Left cardiac atrium (tissue), 4 donors: ENCODE measurements at regions not wholly inside any gene's neighbourhood (a gene's known extent, or its start where the extent isn't known, plus 50 kb on each side); places are given as distances from the start of the nearest gene placed in this dataset.

Source experiments
- ATAC-seq, 2 donors: fragments of 200-7000 bp; cut with Tn5 transposase; one replicate each; pipeline ENCODE4 v1.9.1; 2020; ENCODE audit warnings: mild to moderate bottlenecking in 2 of 2, moderate library complexity in 2 of 2
- DNase-seq: peaks from one replicate; pipeline ENCODE4 v3.0.0-alpha.2; 2020
- intact Hi-C, 2 donors: fragments of 100-400 bp; cut with DNase I; formaldehyde crosslinking; loops; one replicate each; pipeline versions ENCODE4 v1.14.1 to v1.15.1; 2022 to 2023
- donor health status: DM: no; HTN: yes; CAD: no.
- donor health status: DM: no; HTN: yes; CAD: no; lungs with severe emphysema.
- donor health status: DM: yes; HTN: yes; CAD: no.
- donor health status: Dilated cardiomyopathy.

- DNase-seq (no peak), ATAC-seq (no peak)
- intact Hi-C loops = no loop called here
Observed at GRCh38 chr2:122132147-122132691, 376.8 kb downstream of the TSN start.

- DNase-seq (no peak), ATAC-seq (no peak)
- intact Hi-C loops = no loop called here
Observed at GRCh38 chr2:122135021-122135937, 379.8 kb downstream of the TSN start.

GRCh38 chr2:122136056-122136455 is 380.6 kb downstream of the TSN start:
- ATAC-seq = no peak
- intact Hi-C loops = no loop called here

GRCh38 chr2:122138561-122138960 is 383.1 kb downstream of the TSN start:
- intact Hi-C loops = no loop called here
- DNase-seq (no peak), ATAC-seq (no peak)

More at GRCh38 chr2:122136056-122136455, 380.6 kb downstream of the TSN start:
- no peak for DNase-seq

- DNase-seq (no peak), ATAC-seq (no peak)
- intact Hi-C loops = no loop called here
Observed at GRCh38 chr2:122139739-122140420, 384.4 kb downstream of the TSN start.

GRCh38 chr2:122144884-122145283 is 389.4 kb downstream of the TSN start:
- intact Hi-C loops = no loop called here
- ATAC-seq = no peak
- DNase-seq = no peak

GRCh38 chr2:122145856-122146255 is 390.4 kb downstream of the TSN start:
- DNase-seq = no peak
- no peak for ATAC-seq
- intact Hi-C loops = no loop called here

- intact Hi-C loops = no loop called here
- DNase-seq = no peak
- no peak for ATAC-seq
Observed at GRCh38 chr2:122148128-122148767, 392.8 kb downstream of the TSN start.

GRCh38 chr2:122150524-122151280 is 395.3 kb downstream of the TSN start:
- intact Hi-C loops = no loop called here

GRCh38 chr2:122152571-122152970 is 397.1 kb downstream of the TSN start:
- DNase-seq (no peak), ATAC-seq (no peak)
- intact Hi-C loops = no loop called here

More at GRCh38 chr2:122150524-122151280, 395.3 kb downstream of the TSN start:
- no peak for ATAC-seq
- DNase-seq = no peak

GRCh38 chr2:122156176-122156890 is 400.9 kb downstream of the TSN start:
- intact Hi-C loops = no loop called here
- no peak for ATAC-seq
- no peak for DNase-seq

GRCh38 chr2:122157158-122157557 is 401.7 kb downstream of the TSN start:
- ATAC-seq (no peak), DNase-seq (no peak)
- intact Hi-C loops = no loop called here

- ATAC-seq = no peak
- intact Hi-C loops = no loop called here
- DNase-seq = no peak
Observed at GRCh38 chr2:122163617-122164016, 408.2 kb downstream of the TSN start.

GRCh38 chr2:122164964-122165363 is 409.5 kb downstream of the TSN start:
- intact Hi-C loops = no loop called here
- DNase-seq (no peak), ATAC-seq (no peak)

GRCh38 chr2:122166820-122167219 is 411.4 kb downstream of the TSN start:
- DNase-seq = no peak
- intact Hi-C loops = no loop called here
- ATAC-seq = peak in 1 of 2 donors; percentile 14

GRCh38 chr2:122167515-122167914 is 412.1 kb downstream of the TSN start:
- ATAC-seq = no peak
- intact Hi-C loops = no loop called here
- no peak for DNase-seq

GRCh38 chr2:122168799-122169198 is 413.3 kb downstream of the TSN start:
- DNase-seq (no peak), ATAC-seq (no peak)
- intact Hi-C loops = no loop called here

- no peak for DNase-seq
- no peak for ATAC-seq
- intact Hi-C loops = no loop called here
Observed at GRCh38 chr2:122172812-122173211, 417.4 kb downstream of the TSN start.
